ENCODE measurements at regions not wholly inside any gene's neighbourhood (a gene's known extent, or its start where the extent isn't known, plus 50 kb on each side); places are given as distances from the start of the nearest gene placed in this dataset.

DNA sequence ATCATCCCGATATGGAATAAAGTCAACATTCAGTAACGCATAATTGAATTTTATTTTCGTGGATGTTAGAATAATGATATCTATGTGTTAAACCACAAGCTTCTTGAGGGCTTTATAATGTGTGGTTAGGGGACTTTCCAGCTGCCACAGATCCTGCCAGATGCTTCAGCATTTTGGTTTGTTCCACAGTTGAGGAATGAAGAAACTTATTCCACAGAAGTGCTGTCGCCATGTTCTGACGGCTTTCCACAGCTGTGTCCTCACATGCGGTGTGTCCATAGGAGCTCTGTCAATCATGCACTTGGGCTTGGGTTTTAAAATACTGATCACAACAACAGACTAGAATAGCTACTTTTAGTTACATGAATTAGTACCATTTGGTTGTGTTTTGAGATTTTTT lies 411.9 kb downstream of the TRIML1 start:
- no TSS peak for BruUV-seq (replicated peaks)
- no peaks in the 10 kb centered on the region for H3K27me3 ChIP-seq (ENCODE audit: insufficient read depth, low read length)
- no peaks in the 10 kb centered on the region for H3K79me2 ChIP-seq (ENCODE audit: insufficient read depth, low read length)
- ATAC-seq: no peak
- TF ChIP-seq RAD21 (IDR thresholded peaks at IDR 0.05; ENCODE audit: low read depth): no peak
- no peak for TF ChIP-seq FOSL1 (IDR thresholded peaks at IDR 0.05; ENCODE audit: low read depth)
- TF ChIP-seq, protein P1, sequence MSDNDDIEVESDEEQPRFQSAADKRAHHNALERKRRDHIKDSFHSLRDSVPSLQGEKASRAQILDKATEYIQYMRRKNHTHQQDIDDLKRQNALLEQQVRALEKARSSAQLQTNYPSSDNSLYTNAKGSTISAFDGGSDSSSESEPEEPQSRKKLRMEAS (IDR thresholded peaks at IDR 0.05): no peak
- H4K20me1 ChIP-seq (ENCODE audit: insufficient read depth): no peaks in the 10 kb centered on the region
- H3K36me3 ChIP-seq (ENCODE audit: control insufficient read depth in 1 of 2, insufficient read depth in 2 of 2, low read length in 2 of 2): no peaks in the 10 kb centered on the region
- no peaks in the 10 kb centered on the region for H3K4me1 ChIP-seq (ENCODE audit: control insufficient read depth in 1 of 2, insufficient read depth in 2 of 2, low read length in 2 of 2)
- intact Hi-C loops (cut with micrococcal nuclease): no loop called here
- H3K9me2 ChIP-seq (ENCODE audit: insufficient read depth): no peaks in the 10 kb centered on the region
- H2AFZ ChIP-seq (ENCODE audit: low read depth, low read length, poor library complexity, severe bottlenecking): no peak overlapping the region
- no peaks in the 10 kb centered on the region for H3K9me3 ChIP-seq (ENCODE audit: control insufficient read depth in 1 of 2, insufficient read depth in 1 of 2, low read depth in 1 of 2, low read length in 2 of 2)
- ChIA-PET CTCF (no interaction called here), POLR2A (no interaction called here), RAD21 (ENCODE audit: low non-redundant PET in 1 of 2, low total read pairs in 2 of 2, uncharacterized antibody in 2 of 2, unreplicated experiment in 2 of 2) (no interaction called here)
- H3K4me3 ChIP-seq (replicated peaks in 1 of 2; ENCODE audit: low read depth in 1 of 2, low read length in 2 of 2): no peak overlapping the region
- H3K4me2 ChIP-seq (ENCODE audit: low read length): no peak overlapping the region
- no peak overlapping the region for H3K27ac ChIP-seq (ENCODE audit: low read depth, low read length)
- no peak overlapping the region for H3K9ac ChIP-seq (ENCODE audit: low read length)
- no peak for DNase-seq (ENCODE audit: low read depth, low spot score)

DNA sequence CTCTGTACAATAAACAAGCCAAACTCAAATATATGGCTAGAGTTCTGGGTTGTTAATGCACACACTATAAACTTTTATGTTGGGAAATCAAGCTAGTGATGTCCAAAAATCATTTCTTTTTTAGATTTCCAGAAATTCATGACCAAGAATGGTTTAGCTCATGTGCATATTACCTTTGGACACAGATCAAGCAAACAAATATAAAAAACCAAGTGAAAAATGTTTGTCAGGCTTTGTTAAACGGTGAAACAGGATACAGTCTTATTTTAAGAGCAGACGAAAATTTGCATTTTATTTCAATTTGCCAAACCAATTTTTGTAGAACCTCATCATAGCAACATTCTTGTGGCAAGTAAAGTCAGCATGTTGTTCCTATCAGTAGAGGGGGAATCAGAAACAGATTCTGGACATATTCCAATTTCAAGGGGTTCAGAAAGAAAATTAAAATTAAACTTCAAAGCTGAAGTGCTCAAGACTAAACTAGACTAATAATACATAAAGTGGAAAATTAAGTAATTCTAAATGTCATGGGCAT lies 413.6 kb downstream of the TRIML1 start:
- Histone ChIP-seq H3K4me1 (ENCODE audit: control insufficient read depth in 1 of 2, insufficient read depth in 2 of 2, low read length in 2 of 2) (no peaks in the 10 kb centered on the region), H3K9me2 (ENCODE audit: insufficient read depth) (no peaks in the 10 kb centered on the region), H3K4me2 (ENCODE audit: low read length) (no peak overlapping the region), H3K27ac (ENCODE audit: low read depth, low read length) (no peak overlapping the region), H3K4me3 (replicated peaks in 1 of 2; ENCODE audit: low read depth in 1 of 2, low read length in 2 of 2) (no peak overlapping the region), H3K27me3 (ENCODE audit: insufficient read depth, low read length) (no peaks in the 10 kb centered on the region), H3K9me3 (ENCODE audit: control insufficient read depth in 1 of 2, insufficient read depth in 1 of 2, low read depth in 1 of 2, low read length in 2 of 2) (no peaks in the 10 kb centered on the region), H3K79me2 (ENCODE audit: insufficient read depth, low read length) (no peaks in the 10 kb centered on the region), H3K36me3 (ENCODE audit: control insufficient read depth in 1 of 2, insufficient read depth in 2 of 2, low read length in 2 of 2) (no peaks in the 10 kb centered on the region), H4K20me1 (ENCODE audit: insufficient read depth) (no peaks in the 10 kb centered on the region), H2AFZ (ENCODE audit: low read depth, low read length, poor library complexity, severe bottlenecking) (no peak overlapping the region), H3K9ac (ENCODE audit: low read length) (no peak overlapping the region)
- ChIA-PET POLR2A (no interaction called here), CTCF (no interaction called here), RAD21 (ENCODE audit: low non-redundant PET in 1 of 2, low total read pairs in 2 of 2, uncharacterized antibody in 2 of 2, unreplicated experiment in 2 of 2) (no interaction called here)
- intact Hi-C loops (cut with micrococcal nuclease): no loop called here
- no peak for TF ChIP-seq EZH2phosphoT487 (IDR thresholded peaks at IDR 0.05; ENCODE audit: borderline replicate concordance)
- TF ChIP-seq CBX3 (IDR thresholded peaks at IDR 0.05; ENCODE audit: low read depth): no peak
- no peak for TF ChIP-seq YY1 (IDR thresholded peaks at IDR 0.05; ENCODE audit: extremely low read depth, insufficient replicate concordance, low read depth, low read length)
- TF ChIP-seq CEBPB (IDR thresholded peaks at IDR 0.05; ENCODE audit: low read depth): no peak
- no peak for TF ChIP-seq ZNF274 (IDR thresholded peaks at IDR 0.05; ENCODE audit: low read depth, low read length)
- no peak for TF ChIP-seq FOSL1 (IDR thresholded peaks at IDR 0.05; ENCODE audit: low read depth)
- TF ChIP-seq POLR2A (IDR thresholded peaks at IDR 0.05; ENCODE audit: borderline replicate concordance, extremely low read depth, insufficient read depth, insufficient read length): no peak
- ATAC-seq (no peak), DNase-seq (ENCODE audit: low read depth, low spot score) (no peak)
- no TSS peak for BruUV-seq (replicated peaks)
